OCI-LY3 (cell line): ENCODE measurements at regions not wholly inside any gene's neighbourhood (a gene's known extent, or its start where the extent isn't known, plus 50 kb on each side); places are given as distances from the start of the nearest gene placed in this dataset.
A peak's percentile ranks its signal among the peaks of the same experiment; 100 is the strongest.

Experiments
- EZH2phosphoT487 ChIP-seq: fragments of 200-600 bp; shearing (Covaris generic); IDR thresholded peaks from 2 replicates; pipeline ENCODE4 v1.6.1; 2018; ENCODE audit warnings: antibody characterized with exemption, mixed run types, low read depth
- TF ChIP-seq, protein P1 (sequence below): fragments of 200-600, 300-600 bp; sonication (generic); IDR thresholded peaks from 2 replicates; pipeline ENCODE4 v1.5.1; 2014; ENCODE audit warnings: antibody characterized with exemption, low read length, low read depth

DNA sequence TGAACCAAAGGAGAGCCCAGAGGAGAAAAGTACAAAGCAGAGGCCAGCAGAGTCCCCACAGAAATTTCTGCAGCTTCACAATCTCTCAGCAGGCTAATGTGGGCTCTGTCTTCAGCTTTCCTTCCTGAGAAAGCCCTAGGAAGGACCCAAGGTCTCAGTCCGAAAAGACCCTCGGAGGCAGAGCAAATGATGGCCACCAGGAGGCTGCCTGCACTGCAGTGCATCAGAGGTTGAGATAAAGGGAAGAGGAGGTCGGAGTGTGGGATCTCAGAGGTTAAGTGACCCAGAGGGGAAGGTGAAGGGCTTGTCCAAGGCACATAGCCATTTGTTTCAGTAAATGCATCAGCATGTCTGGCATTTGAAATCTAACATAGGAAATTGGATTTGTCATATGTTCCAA lies 299.1 kb upstream of the SLC14A2 start:
- TF ChIP-seq EZH2phosphoT487, result no peak
- TF ChIP-seq, protein P1, sequence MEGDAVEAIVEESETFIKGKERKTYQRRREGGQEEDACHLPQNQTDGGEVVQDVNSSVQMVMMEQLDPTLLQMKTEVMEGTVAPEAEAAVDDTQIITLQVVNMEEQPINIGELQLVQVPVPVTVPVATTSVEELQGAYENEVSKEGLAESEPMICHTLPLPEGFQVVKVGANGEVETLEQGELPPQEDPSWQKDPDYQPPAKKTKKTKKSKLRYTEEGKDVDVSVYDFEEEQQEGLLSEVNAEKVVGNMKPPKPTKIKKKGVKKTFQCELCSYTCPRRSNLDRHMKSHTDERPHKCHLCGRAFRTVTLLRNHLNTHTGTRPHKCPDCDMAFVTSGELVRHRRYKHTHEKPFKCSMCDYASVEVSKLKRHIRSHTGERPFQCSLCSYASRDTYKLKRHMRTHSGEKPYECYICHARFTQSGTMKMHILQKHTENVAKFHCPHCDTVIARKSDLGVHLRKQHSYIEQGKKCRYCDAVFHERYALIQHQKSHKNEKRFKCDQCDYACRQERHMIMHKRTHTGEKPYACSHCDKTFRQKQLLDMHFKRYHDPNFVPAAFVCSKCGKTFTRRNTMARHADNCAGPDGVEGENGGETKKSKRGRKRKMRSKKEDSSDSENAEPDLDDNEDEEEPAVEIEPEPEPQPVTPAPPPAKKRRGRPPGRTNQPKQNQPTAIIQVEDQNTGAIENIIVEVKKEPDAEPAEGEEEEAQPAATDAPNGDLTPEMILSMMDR, result peak; percentile 23; the same call in 1 of the 2 replicates
